Gastrocnemius medialis (tissue), 4 donors: ENCODE measurements at regions not wholly inside any gene's neighbourhood (a gene's known extent, or its start where the extent isn't known, plus 50 kb on each side); places are given as distances from the start of the nearest gene placed in this dataset.

Source experiments
- POLR2A ChIP-seq, 2 donors: fragments of 450-650 bp; IDR thresholded peaks; one replicate each; pipeline ENCODE4 v1.6.1; 2017; ENCODE audit warnings: antibody characterized with exemption in 2 of 2, mild to moderate bottlenecking in 2 of 2, moderate library complexity in 2 of 2
- TF ChIP-seq, protein P1 (sequence below), 5 experiments: fragments of 450-650 bp in 3 of 5; fragments of 200-600 bp in 2 of 5; sonication (generic) in 2 of 5; IDR thresholded peaks in 4 of 5; conservative IDR thresholded peaks in 1 of 5; 1 replicate in 4 of 5; 2 replicates in 1 of 5; pipeline ENCODE4 v1.5.1; 2016 to 2019; ENCODE audit warnings: antibody characterized with exemption in 5 of 5, mild to moderate bottlenecking in 3 of 5, moderate library complexity in 3 of 5

DNA sequence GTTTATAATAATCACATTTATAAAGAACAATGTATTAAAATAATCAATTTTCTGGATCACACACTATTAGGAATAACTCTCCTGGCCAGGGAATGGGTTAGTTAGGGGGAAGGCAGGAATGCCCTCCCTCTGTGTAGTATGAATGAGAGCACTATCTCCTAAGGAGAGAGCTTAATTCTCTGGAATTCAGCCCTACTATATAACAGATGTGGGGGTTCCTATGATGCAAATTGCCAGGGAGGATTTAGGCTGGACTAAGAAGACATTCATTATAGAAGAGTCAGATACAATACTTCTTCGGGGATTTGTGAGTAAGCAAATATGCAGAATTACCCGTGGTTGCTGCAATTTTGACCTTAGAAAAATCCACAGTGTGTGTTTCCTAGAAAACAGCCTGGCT, 250.1 kb upstream of the VRK2 start:
- TF ChIP-seq, protein P1, sequence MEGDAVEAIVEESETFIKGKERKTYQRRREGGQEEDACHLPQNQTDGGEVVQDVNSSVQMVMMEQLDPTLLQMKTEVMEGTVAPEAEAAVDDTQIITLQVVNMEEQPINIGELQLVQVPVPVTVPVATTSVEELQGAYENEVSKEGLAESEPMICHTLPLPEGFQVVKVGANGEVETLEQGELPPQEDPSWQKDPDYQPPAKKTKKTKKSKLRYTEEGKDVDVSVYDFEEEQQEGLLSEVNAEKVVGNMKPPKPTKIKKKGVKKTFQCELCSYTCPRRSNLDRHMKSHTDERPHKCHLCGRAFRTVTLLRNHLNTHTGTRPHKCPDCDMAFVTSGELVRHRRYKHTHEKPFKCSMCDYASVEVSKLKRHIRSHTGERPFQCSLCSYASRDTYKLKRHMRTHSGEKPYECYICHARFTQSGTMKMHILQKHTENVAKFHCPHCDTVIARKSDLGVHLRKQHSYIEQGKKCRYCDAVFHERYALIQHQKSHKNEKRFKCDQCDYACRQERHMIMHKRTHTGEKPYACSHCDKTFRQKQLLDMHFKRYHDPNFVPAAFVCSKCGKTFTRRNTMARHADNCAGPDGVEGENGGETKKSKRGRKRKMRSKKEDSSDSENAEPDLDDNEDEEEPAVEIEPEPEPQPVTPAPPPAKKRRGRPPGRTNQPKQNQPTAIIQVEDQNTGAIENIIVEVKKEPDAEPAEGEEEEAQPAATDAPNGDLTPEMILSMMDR (IDR thresholded peaks at IDR 0.05 in 4 of 5, conservative IDR thresholded peaks at IDR 0.05 in 1 of 5): no peak
- TF ChIP-seq POLR2A (IDR thresholded peaks at IDR 0.05): no peak
